GM12878 (cell line): ENCODE measurements at regions not wholly inside any gene's neighbourhood (a gene's known extent, or its start where the extent isn't known, plus 50 kb on each side); places are given as distances from the start of the nearest gene placed in this dataset. TPM values are rescaled to one million over a fixed set of nuclear protein-coding genes. Genes with fewer than 3 reads are reported as not detected.

Source experiments
- ATAC-seq: fragments of 200-7000 bp; cut with Tn5 transposase; 3 replicates; pipeline ENCODE4 v1.9.1; 2020; ENCODE audit warnings: mild to moderate bottlenecking, moderate library complexity
- BruUV-seq: library from RNA; stranded (reverse); fragments of 400-500 nt; replicated peaks from 2 replicates; lab custom pipeline; 2021; lab: Mats Ljungman, UMichigan
- CTCF ChIA-PET: fragments of 300-600 bp; sonication (Branson Sonifier 250); formaldehyde crosslinking; extraction: SDS; loops from one replicate; lab custom pipeline; 2021; ENCODE audit warnings: inconsistent platforms; lab: Yijun Ruan, JAX
- POLR2A ChIA-PET: fragments of 350-600 bp; formaldehyde crosslinking; extraction: SDS; loops from one replicate; lab custom pipeline; 2021; ENCODE audit warnings: inconsistent platforms; lab: Charles Lee
- RAD21 ChIA-PET: fragments of 300-600 bp; sonication (Branson Sonifier 250); formaldehyde crosslinking; loops from one replicate; lab custom pipeline; 2023; ENCODE audit warnings: antibody characterized with exemption; ENCODE audit not compliant: unreplicated experiment; lab: Charles Lee
- SMC1A ChIA-PET: fragments of 300-600 bp; sonication (Branson Sonifier 250); formaldehyde crosslinking; loops from one replicate; lab custom pipeline; 2023; ENCODE audit not compliant: unreplicated experiment, uncharacterized antibody; lab: Charles Lee
- DNase-seq: peaks from one replicate; pipeline ENCODE4 v3.0.0-alpha.2; 2011; ENCODE audit warnings: low read depth, low spot score
- FAIRE-seq: peaks from 3 replicates; lab custom pipeline; 2011; peaks lifted over from hg19 to GRCh38; lab: Jason Lieb, UNC
- H2AFZ ChIP-seq: 2 replicates; pipeline ENCODE4 v1.6.0; 2011; ENCODE audit warnings: low read depth, low read length, control low read depth; ENCODE audit not compliant: control insufficient read depth
- H3K27ac ChIP-seq: 2 replicates; pipeline ENCODE4 v1.5.1; 2011; ENCODE audit warnings: control low read depth; ENCODE audit not compliant: control insufficient read depth, insufficient read depth
- H3K27me3 ChIP-seq, 2 experiments: replicated peaks in 1 of 2; 2 replicates each; pipeline versions ENCODE4 v1.6.0 to v1.6.1; 2011; ENCODE audit warnings: low read length in 1 of 2; ENCODE audit not compliant: control insufficient read depth in 2 of 2, insufficient read depth in 2 of 2
- H3K36me3 ChIP-seq, 2 experiments: 2 replicates each; pipeline ENCODE4 v1.5.1; 2011; ENCODE audit warnings: low read length in 1 of 2; ENCODE audit not compliant: control insufficient read depth in 2 of 2, insufficient read depth in 2 of 2
- H3K4me1 ChIP-seq: 2 replicates; pipeline ENCODE4 v1.6.1; 2011; ENCODE audit warnings: mild to moderate bottlenecking, low read length, moderate library complexity, mixed read lengths; ENCODE audit not compliant: control insufficient read depth, insufficient read depth
- H3K4me2 ChIP-seq: 2 replicates; pipeline ENCODE4 v1.6.0; 2011; ENCODE audit warnings: control low read depth; ENCODE audit not compliant: control insufficient read depth, insufficient read depth
- H3K4me3 ChIP-seq: fragments of 200-600 bp; sonication (generic); 2 replicates; pipeline ENCODE4 v1.5.1; 2016
- H3K79me2 ChIP-seq: 2 replicates; pipeline ENCODE4 v1.6.0; 2011; ENCODE audit warnings: low read length; ENCODE audit not compliant: control insufficient read depth, insufficient read depth
- H3K9ac ChIP-seq: 2 replicates; pipeline ENCODE4 v1.8.0; 2011; ENCODE audit warnings: low read length, control low read depth, mixed read lengths; ENCODE audit not compliant: control insufficient read depth, insufficient read depth
- H3K9me3 ChIP-seq: replicated peaks from 3 replicates; pipeline ENCODE4 v1.5.1; 2011; ENCODE audit warnings: mild to moderate bottlenecking, low read length; ENCODE audit not compliant: control insufficient read depth, insufficient read depth
- H4K20me1 ChIP-seq: 2 replicates; pipeline ENCODE4 v1.6.0; 2011; ENCODE audit not compliant: control insufficient read depth, insufficient read depth
- CHD1 ChIP-seq: IDR thresholded peaks from 2 replicates; pipeline ENCODE4 v1.6.1; 2012; ENCODE audit warnings: low read depth, low read length, improper control_type of control experiment
- DPF2 ChIP-seq: fragments of 450-650 bp; IDR thresholded peaks from 2 replicates; pipeline ENCODE4 v1.6.1; 2017; ENCODE audit warnings: mild to moderate bottlenecking
- EGR1 ChIP-seq, 2 experiments: IDR thresholded peaks; 1 replicate in 1 of 2; 2 replicates in 1 of 2; pipeline ENCODE4 v1.6.1; 2011 to 2012; ENCODE audit warnings: low read depth in 2 of 2, low read length in 2 of 2, borderline replicate concordance in 1 of 2, mild to moderate bottlenecking in 1 of 2, moderate library complexity in 1 of 2
- HDAC6 ChIP-seq: fragments of 200-600 bp; sonication (generic); IDR thresholded peaks from one replicate; pipeline ENCODE4 v1.8.0; 2017; ENCODE audit warnings: antibody characterized with exemption; ENCODE audit not compliant: unreplicated experiment
- IKZF1 ChIP-seq: fragments of 450-650 bp; conservative IDR thresholded peaks from 2 replicates; pipeline ENCODE4 v1.6.1; 2017; ENCODE audit warnings: antibody characterized with exemption, mild to moderate bottlenecking
- RFX5 ChIP-seq: IDR thresholded peaks from 2 replicates; pipeline ENCODE4 v1.6.1; 2011; ENCODE audit warnings: low read depth, low read length, improper control_type of control experiment
- SPI1 ChIP-seq: IDR thresholded peaks from 2 replicates; pipeline ENCODE4 v1.6.1; 2011; ENCODE audit warnings: low read depth, mild to moderate bottlenecking, low read length, moderate library complexity, borderline replicate concordance; ENCODE audit not compliant: insufficient read depth
- WGBS: methylation state at CpG from one replicate; pipeline ENCODE4 v1.1.6; 2016; ENCODE audit warnings: low lambda C conversion rate; ENCODE audit not compliant: insufficient replicate concordance, insufficient coverage; ENCODE audit errors: missing lambda C conversion rate; 5-methylcytosine and 5-hydroxymethylcytosine counted together
- in situ Hi-C: fragments of 300-500 bp; cut with MboI; formaldehyde crosslinking; loops from 9 replicates; pipeline ENCODE4 v1.14.3; 2018; ENCODE audit warnings: mixed read lengths
- intact Hi-C: fragments of 100-400 bp; cut with micrococcal nuclease; formaldehyde crosslinking; loops from one replicate; pipeline ENCODE4 v1.14.2; 2022; ENCODE audit not compliant: unreplicated experiment
- microRNA-seq: library from miRNA; unstranded; fragments of <30 nt; microRNA quantifications from one replicate; pipeline ENCODE4, GENCODE V29; 2018
- small RNA-seq: library from RNA; depleted of rRNA; stranded (forward); fragments of <200 nt; gene quantifications from one replicate; pipeline ENCODE3, GENCODE V24; 2014
- TF ChIP-seq, protein P1 (sequence below): fragments of 450-650 bp; IDR thresholded peaks from 2 replicates; pipeline ENCODE4 v1.6.1; 2017; ENCODE audit warnings: low read depth, mild to moderate bottlenecking, moderate library complexity
- TF ChIP-seq, protein P2 (sequence below): fragments of 450-650 bp; IDR thresholded peaks from 2 replicates; pipeline ENCODE4 v1.6.1; 2016; ENCODE audit warnings: mild to moderate bottlenecking

DNA sequence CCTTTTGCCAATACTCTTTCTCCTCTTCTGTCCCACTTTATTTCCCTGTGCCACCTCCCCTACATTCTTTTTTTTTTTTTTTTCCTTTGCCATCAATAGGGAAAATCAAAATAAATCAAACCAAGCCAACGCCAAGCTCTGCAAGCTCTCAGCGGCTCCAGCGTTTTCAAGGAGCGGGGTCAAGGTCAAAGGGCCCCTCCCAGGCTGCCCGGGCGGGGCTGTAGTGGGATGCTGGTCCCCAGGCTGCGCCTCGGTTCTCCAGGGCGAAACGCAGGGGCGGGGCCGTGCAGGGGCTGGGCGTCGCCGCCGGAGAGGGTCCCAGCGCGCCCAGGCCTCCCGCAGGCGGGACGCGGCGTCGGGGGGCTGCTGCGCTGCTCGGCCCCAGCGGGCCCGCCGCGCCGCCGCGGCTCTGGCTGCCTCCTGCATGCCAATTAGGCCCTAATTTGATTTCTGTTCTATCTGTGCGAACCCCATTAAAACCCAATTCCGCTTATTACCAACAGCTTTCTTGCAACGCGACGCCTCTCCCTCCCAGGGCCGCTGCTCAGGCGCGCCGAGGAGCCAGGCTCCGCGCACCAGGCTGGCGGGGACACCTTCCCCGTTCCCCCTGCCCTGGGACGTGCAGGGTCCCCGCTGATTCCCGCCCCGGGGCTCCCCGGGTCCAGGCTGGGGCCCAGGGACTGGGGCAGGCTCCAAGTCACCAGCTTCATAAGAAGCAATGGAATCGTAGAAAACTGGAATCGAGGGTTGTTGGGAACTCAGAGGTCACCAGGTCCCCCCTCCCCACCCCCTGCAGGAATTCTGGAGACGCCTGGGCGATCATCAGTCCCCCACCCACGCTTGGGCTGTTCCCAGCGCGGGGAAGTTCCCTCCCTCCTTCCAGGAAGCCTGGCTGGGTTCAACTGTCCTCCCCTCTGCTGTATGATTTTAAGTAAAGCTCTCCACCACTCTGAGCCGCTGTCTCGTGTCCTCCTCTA lies 50.7 kb upstream of the MAP1LC3B2 start:
- POLR2A ChIA-PET: interaction anchor here (0.7 kb wide), 1 partner anchor 12 kb away, joined by 3 read pairs; no protein-coding TSS in a partner anchor

More for the DNA sequence above, 50.7 kb upstream of the MAP1LC3B2 start:
- H3K9ac ChIP-seq: no peak overlapping the region
- DNase-seq (no peak), FAIRE-seq (no peak), ATAC-seq (peak; percentile 61)
- ChIA-PET CTCF (no interaction called here), SMC1A (no interaction called here), RAD21 (no interaction called here)
- H3K36me3 ChIP-seq: no peaks in the 10 kb centered on the region
- no peak overlapping the region for H3K27ac ChIP-seq
- H2AFZ ChIP-seq: peak overlapping the region; percentile 23; the same call in 1 of the 2 replicates
- 3% methylated on average over 58 of the region's 60 CpGs for WGBS
- H3K4me3 ChIP-seq: peak overlapping the region; percentile 47; the same call in 1 of the 2 replicates
- H3K27me3 ChIP-seq: peaks cover 0 to 3% of the 10 kb centered on the region in 2 experiments; a peak in 2 of 4 replicates
- no peaks in the 10 kb centered on the region; the same call in 1 of the 2 replicates for H4K20me1 ChIP-seq
- no peaks in the 10 kb centered on the region for H3K79me2 ChIP-seq
- peak in 1 of 2 experiments; percentile 57; a peak in 1 of 3 replicates for TF ChIP-seq EGR1 (IDR thresholded peaks at IDR 0.05; ENCODE audit: borderline replicate concordance in 1 of 2, low read depth in 2 of 2, low read length in 2 of 2)
- TF ChIP-seq, protein P1, sequence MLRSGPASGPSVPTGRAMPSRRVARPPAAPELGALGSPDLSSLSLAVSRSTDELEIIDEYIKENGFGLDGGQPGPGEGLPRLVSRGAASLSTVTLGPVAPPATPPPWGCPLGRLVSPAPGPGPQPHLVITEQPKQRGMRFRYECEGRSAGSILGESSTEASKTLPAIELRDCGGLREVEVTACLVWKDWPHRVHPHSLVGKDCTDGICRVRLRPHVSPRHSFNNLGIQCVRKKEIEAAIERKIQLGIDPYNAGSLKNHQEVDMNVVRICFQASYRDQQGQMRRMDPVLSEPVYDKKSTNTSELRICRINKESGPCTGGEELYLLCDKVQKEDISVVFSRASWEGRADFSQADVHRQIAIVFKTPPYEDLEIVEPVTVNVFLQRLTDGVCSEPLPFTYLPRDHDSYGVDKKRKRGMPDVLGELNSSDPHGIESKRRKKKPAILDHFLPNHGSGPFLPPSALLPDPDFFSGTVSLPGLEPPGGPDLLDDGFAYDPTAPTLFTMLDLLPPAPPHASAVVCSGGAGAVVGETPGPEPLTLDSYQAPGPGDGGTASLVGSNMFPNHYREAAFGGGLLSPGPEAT: no peak
- TF ChIP-seq, protein P2, sequence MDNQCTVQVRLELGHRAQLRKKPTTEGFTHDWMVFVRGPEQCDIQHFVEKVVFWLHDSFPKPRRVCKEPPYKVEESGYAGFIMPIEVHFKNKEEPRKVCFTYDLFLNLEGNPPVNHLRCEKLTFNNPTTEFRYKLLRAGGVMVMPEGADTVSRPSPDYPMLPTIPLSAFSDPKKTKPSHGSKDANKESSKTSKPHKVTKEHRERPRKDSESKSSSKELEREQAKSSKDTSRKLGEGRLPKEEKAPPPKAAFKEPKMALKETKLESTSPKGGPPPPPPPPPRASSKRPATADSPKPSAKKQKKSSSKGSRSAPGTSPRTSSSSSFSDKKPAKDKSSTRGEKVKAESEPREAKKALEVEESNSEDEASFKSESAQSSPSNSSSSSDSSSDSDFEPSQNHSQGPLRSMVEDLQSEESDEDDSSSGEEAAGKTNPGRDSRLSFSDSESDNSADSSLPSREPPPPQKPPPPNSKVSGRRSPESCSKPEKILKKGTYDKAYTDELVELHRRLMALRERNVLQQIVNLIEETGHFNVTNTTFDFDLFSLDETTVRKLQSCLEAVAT: no peak
- no peak for TF ChIP-seq CHD1
- 0 out of 2 replicates have a peak, but pooled peaks have one; percentile 14 for TF ChIP-seq IKZF1
- no peak for TF ChIP-seq SPI1
- TF ChIP-seq RFX5: no peak
- TF ChIP-seq HDAC6: peak; percentile 47
- no peak for TF ChIP-seq DPF2
- peaks cover 3% of the 10 kb centered on the region for H3K4me1 ChIP-seq
- no TSS peak for BruUV-seq
- no peaks in the 10 kb centered on the region; the same call in 2 of the 3 replicates for H3K9me3 ChIP-seq
- intact Hi-C loops (no loop called here), in situ Hi-C loops (no loop called here)
- H3K4me2 ChIP-seq: peak overlapping the region; percentile 71

Small RNA genes in the stretch of these regions (microRNA-seq; reads per million reads assigned to microRNA genes)
- not detected for gene MIR4472-2

Small RNA genes in the stretch of these regions (small RNA-seq; reads per million reads assigned to genes)
- gene MIR4472-2: not detected
